Osteoblast (primary cell): ENCODE measurements at regions not wholly inside any gene's neighbourhood (a gene's known extent, or its start where the extent isn't known, plus 50 kb on each side); places are given as distances from the start of the nearest gene placed in this dataset.

Experiments
- DNase-seq: peaks from one replicate; pipeline ENCODE4 v3.0.0; 2011; ENCODE audit warnings: low spot score, mixed read lengths; ENCODE audit not compliant: insufficient read length; ENCODE audit errors: missing footprints
- H2AFZ ChIP-seq: 2 replicates; pipeline ENCODE4 v1.6.0; 2011; ENCODE audit warnings: mild to moderate bottlenecking, low read length
- H3K27ac ChIP-seq: 2 replicates; pipeline ENCODE4 v1.5.1; 2011; ENCODE audit warnings: mild to moderate bottlenecking, low read depth, low read length, moderate library complexity
- H3K27me3 ChIP-seq: 2 replicates; pipeline ENCODE4 v1.6.0; 2012; ENCODE audit warnings: mild to moderate bottlenecking, control low read depth, inconsistent platforms, low read length, moderate library complexity; ENCODE audit not compliant: insufficient read depth
- H3K36me3 ChIP-seq: 2 replicates; pipeline ENCODE4 v1.5.1; 2011; ENCODE audit warnings: mild to moderate bottlenecking, low read length, control low read depth, moderate library complexity; ENCODE audit not compliant: insufficient read depth
- H3K4me1 ChIP-seq: 2 replicates; pipeline ENCODE4 v1.5.1; 2011; ENCODE audit warnings: mild to moderate bottlenecking, low read length, control low read depth, moderate library complexity; ENCODE audit not compliant: insufficient read depth
- H3K4me2 ChIP-seq: 2 replicates; pipeline ENCODE4 v1.6.0; 2011; ENCODE audit warnings: mild to moderate bottlenecking, low read length; ENCODE audit not compliant: insufficient read depth
- H3K4me3 ChIP-seq: fragments of 200-600 bp; sonication (generic); 3 replicates; pipeline ENCODE4 v1.5.1; 2012; ENCODE audit warnings: mild to moderate bottlenecking, low read length, inconsistent platforms; ENCODE audit not compliant: insufficient read depth
- H3K79me2 ChIP-seq: 2 replicates; pipeline ENCODE4 v1.6.0; 2012; ENCODE audit warnings: mild to moderate bottlenecking, low read length, control low read depth, inconsistent platforms; ENCODE audit not compliant: insufficient read depth
- H3K9me3 ChIP-seq: 2 replicates; pipeline ENCODE4 v1.5.1; 2011; ENCODE audit warnings: low read depth, low read length, control low read depth
- H4K20me1 ChIP-seq: 2 replicates; pipeline ENCODE4 v1.6.0; 2012; ENCODE audit warnings: mild to moderate bottlenecking, low read length, control low read depth; ENCODE audit not compliant: insufficient read depth
- TF ChIP-seq, protein P1 (sequence below): IDR thresholded peaks from 2 replicates; pipeline ENCODE4 v1.5.1; 2011; ENCODE audit warnings: mild to moderate bottlenecking, low read depth, low read length, moderate library complexity; ENCODE audit errors: extremely low read depth

DNA sequence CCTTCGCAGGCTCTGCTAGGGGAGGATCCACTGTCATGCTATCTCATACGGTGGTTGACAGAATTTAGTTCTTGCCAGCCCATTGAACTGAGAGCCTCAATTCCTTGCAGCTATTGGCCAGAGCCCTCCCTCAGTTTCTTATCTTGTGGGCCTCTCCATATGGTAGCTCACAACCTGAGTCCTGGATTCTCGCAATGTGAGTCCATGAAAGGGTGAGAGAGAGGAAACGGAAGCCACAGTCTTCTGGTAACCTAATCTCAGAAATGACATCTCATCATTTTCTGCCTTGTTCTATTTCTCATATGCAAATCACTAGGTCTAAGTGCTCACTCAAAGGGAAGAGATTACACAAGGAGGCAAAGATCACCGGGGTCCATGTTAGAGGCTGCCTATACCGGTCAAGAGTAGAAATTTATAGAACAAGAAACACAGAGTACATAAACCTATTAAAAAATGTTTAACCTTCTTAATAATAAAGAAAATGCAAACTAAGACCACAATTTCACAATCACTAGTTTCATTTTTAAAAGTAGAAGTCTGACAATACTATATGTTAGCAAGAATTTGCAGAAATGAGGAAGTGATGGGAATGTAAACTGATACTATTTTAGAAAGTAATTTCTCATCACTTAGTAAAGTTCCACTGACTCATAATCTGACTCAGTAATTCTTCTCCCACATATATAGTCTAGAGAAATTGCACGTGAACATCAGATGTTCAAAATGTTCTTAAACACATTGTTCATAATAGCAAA, 378.4 kb upstream of the AGTR1 start:
- Histone ChIP-seq H3K9me3 (no peaks in the 10 kb centered on the region), H4K20me1 (no peaks in the 10 kb centered on the region), H3K27me3 (no peaks in the 10 kb centered on the region), H3K4me1 (peaks cover 15% of the 10 kb centered on the region), H3K79me2 (no peaks in the 10 kb centered on the region), H3K4me3 (peak overlapping the region; percentile 31), H3K4me2 (peak overlapping the region; percentile 73), H3K36me3 (no peaks in the 10 kb centered on the region), H2AFZ (peak overlapping the region; percentile 91), H3K27ac (peak overlapping the region; percentile 93)
- peak; percentile 80 for DNase-seq
- TF ChIP-seq, protein P1, sequence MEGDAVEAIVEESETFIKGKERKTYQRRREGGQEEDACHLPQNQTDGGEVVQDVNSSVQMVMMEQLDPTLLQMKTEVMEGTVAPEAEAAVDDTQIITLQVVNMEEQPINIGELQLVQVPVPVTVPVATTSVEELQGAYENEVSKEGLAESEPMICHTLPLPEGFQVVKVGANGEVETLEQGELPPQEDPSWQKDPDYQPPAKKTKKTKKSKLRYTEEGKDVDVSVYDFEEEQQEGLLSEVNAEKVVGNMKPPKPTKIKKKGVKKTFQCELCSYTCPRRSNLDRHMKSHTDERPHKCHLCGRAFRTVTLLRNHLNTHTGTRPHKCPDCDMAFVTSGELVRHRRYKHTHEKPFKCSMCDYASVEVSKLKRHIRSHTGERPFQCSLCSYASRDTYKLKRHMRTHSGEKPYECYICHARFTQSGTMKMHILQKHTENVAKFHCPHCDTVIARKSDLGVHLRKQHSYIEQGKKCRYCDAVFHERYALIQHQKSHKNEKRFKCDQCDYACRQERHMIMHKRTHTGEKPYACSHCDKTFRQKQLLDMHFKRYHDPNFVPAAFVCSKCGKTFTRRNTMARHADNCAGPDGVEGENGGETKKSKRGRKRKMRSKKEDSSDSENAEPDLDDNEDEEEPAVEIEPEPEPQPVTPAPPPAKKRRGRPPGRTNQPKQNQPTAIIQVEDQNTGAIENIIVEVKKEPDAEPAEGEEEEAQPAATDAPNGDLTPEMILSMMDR = no peak

DNA sequence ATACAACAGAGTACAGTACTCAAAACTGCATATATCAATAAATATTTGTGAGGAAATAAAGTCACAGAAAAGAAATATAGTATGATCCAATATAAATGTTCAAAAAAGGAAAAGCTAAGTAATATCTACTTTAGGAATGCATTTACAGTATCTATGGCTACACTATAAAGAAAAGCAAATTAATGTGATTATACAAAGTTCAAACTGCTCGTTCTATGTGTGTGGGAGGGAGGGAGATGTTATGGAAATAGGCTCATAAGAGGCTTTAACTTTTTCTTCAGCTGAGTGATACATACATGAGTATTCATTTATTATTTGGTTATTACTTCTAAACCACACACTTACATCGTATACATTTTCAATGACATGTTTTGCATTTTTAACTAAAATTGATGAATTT, 377.7 kb upstream of the AGTR1 start:
- Histone ChIP-seq H3K4me3 (no peak overlapping the region), H3K27ac (peak overlapping the region; percentile 93), H3K4me2 (peak overlapping the region; percentile 73)

DNA sequence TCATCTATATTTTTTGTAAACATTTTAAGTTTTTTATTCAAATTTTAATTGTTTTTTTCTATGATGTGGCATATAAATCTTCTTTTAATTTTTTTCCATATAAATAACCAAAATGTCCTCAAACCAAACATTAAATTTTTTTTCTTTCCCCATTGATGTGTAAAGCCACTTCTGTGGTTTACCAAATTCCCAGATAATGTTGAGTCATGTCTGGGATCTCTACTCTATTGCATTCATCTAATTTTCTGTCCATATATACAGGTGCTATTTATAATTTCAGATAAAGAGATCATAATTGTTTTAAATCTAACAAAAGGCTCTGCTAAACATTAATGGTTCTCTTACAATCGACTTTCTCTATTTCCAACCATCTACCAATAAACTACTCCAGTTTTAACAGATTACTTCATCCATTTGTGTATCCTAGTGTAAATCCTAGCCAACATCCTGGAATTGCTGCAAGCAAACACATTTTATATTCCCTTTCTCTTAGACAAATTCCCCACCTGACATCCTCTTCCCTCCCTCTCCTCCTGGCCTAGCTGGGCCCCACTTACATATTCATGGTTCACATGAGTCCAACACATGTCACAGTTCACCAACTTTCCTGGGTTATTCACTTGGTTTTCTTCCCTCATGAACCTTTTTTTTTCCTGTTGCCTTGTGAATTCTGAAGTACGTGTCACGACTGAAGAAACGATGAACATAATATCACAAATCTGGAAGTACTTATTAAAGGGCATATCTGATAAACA, 368.0 kb upstream of the AGTR1 start:
- Histone ChIP-seq H3K9me3 (no peaks in the 10 kb centered on the region), H4K20me1 (no peaks in the 10 kb centered on the region), H3K79me2 (no peaks in the 10 kb centered on the region), H3K4me1 (no peaks in the 10 kb centered on the region), H3K27me3 (no peaks in the 10 kb centered on the region), H3K4me2 (no peak overlapping the region), H3K27ac (no peak overlapping the region), H3K36me3 (no peaks in the 10 kb centered on the region), H2AFZ (no peak overlapping the region), H3K4me3 (no peak overlapping the region)
- no peak for DNase-seq
- TF ChIP-seq, protein P1 = no peak

More for the DNA sequence above, 377.7 kb upstream of the AGTR1 start:
- Histone ChIP-seq H4K20me1 (no peaks in the 10 kb centered on the region), H3K9me3 (no peaks in the 10 kb centered on the region), H3K79me2 (no peaks in the 10 kb centered on the region), H3K27me3 (no peaks in the 10 kb centered on the region), H3K36me3 (no peaks in the 10 kb centered on the region), H2AFZ (no peak overlapping the region), H3K4me1 (peaks cover 15% of the 10 kb centered on the region)
- TF ChIP-seq, protein P1 = no peak
- no peak for DNase-seq

DNA sequence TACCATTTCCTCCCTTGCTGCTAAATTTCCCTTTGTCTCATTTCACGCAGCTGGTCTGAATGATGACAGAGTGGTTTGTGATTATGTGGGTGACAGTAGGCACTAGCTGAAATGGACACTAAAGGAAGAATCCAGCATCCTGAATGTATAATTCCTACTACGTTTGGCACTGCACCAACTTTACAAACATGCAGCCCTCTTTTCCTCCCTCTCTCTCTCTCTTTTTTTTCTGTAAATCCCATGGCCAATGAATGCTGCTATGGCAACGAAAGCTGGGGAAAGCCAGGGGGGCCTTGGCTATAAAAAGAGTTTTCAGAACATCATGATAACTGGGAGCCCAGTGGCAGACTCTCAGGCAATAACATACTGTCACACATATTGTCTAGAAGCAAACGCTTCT, 367.2 kb upstream of the AGTR1 start:
- no peak overlapping the region for H2AFZ ChIP-seq
- no peak for DNase-seq
- H3K4me1 ChIP-seq = no peaks in the 10 kb centered on the region
- TF ChIP-seq, protein P1 = no peak
- H3K36me3 ChIP-seq = no peaks in the 10 kb centered on the region
- no peaks in the 10 kb centered on the region for H3K79me2 ChIP-seq
- H3K27me3 ChIP-seq = no peaks in the 10 kb centered on the region
- no peaks in the 10 kb centered on the region for H3K9me3 ChIP-seq
- no peaks in the 10 kb centered on the region for H4K20me1 ChIP-seq
- H3K4me3 ChIP-seq = no peak overlapping the region
- no peak overlapping the region for H3K27ac ChIP-seq
- no peak overlapping the region for H3K4me2 ChIP-seq
